ENCODE measurements at regions not wholly inside any gene's neighbourhood (a gene's known extent, or its start where the extent isn't known, plus 50 kb on each side); places are given as distances from the start of the nearest gene placed in this dataset.
"Not testable (repeated sequence)": the region's sequence is repeated elsewhere in the genome, so short reads cannot be mapped to it uniquely, and the experiment has no call there.

DNA sequence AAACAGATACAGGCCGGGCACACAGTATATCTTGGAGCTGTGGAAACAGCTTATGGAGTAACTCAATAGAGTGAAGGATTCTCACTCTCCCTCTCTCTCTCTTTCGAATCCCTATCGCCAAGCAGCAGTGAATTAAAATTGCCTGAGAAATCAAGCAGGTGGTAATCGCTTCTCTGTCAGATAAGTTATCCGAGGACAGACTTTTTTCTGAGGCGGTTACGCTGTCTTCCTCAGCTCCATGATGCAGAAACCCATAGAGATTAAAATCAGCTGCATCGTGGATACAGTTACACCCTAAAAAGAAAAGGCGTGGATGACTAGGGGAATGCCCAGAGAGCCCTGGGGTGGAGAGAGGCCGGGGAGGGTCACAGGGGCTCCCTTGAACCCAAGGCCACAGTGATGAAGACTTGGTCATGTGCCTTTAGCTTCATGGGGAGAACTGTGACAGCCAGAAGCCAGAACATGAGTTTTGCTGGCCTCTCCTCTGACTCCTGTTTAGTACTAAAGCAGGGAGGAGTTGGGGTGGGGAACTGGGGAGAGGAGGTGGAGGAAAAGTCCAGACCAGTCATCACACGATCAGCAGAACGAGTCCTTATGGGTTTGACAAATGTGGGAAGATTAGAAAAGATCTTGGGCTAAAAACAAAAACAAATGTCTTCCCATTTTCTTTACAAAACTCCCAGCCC is 138.8 kb upstream of the JARID2 start:
- no peak for DNase-seq (ENCODE audit: low read depth)
- H3K36me3 ChIP-seq (ENCODE audit: control insufficient read depth, insufficient read depth, low read length), result no peaks in the 10 kb centered on the region
- TF ChIP-seq, protein P1, sequence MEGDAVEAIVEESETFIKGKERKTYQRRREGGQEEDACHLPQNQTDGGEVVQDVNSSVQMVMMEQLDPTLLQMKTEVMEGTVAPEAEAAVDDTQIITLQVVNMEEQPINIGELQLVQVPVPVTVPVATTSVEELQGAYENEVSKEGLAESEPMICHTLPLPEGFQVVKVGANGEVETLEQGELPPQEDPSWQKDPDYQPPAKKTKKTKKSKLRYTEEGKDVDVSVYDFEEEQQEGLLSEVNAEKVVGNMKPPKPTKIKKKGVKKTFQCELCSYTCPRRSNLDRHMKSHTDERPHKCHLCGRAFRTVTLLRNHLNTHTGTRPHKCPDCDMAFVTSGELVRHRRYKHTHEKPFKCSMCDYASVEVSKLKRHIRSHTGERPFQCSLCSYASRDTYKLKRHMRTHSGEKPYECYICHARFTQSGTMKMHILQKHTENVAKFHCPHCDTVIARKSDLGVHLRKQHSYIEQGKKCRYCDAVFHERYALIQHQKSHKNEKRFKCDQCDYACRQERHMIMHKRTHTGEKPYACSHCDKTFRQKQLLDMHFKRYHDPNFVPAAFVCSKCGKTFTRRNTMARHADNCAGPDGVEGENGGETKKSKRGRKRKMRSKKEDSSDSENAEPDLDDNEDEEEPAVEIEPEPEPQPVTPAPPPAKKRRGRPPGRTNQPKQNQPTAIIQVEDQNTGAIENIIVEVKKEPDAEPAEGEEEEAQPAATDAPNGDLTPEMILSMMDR (IDR thresholded peaks at IDR 0.05; ENCODE audit: insufficient read depth, low read length, poor library complexity, severe bottlenecking), result no peak
- no peak overlapping the region for H3K4me3 ChIP-seq (ENCODE audit: low read depth, low read length)
- H3K27me3 ChIP-seq (ENCODE audit: control insufficient read depth, insufficient read depth, low read length), result no peaks in the 10 kb centered on the region

DNA sequence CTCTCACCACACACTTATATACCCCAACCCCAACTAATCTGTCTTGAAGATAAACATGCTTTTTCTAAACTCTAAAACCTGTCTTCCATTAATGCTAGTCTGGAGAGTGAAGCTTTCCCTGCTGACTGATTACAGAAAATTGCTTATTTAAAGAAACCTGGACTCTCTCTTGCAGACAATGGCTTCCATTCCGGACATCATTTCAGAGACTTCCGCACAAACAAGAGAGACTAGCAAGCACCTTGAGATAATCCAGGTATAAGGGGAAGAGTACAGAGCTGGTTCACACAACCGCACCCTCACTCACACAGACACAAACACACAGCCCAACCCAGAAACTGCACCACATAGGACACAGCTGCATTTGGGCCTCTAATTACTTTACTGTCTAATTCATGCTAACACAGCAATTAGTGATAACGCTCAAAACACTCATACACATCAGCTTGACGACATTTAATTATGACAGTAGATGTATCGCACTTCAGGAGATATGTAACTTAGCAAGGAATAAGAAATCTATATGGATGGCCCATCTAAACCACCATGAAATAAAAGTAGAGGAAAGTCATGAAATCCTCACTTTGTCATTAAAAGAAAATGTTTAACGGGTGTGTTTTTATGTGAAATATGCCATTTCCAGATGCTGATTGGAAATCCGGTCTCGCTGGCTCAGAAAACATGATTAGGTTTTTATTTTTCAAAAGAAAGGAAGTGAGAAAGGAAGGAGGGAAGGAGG is 138.1 kb upstream of the JARID2 start:
- H3K4me3 ChIP-seq (ENCODE audit: low read depth, low read length), result no peak overlapping the region
- H3K27me3 ChIP-seq (ENCODE audit: control insufficient read depth, insufficient read depth, low read length), result no peaks in the 10 kb centered on the region
- TF ChIP-seq, protein P1 (IDR thresholded peaks at IDR 0.05; ENCODE audit: insufficient read depth, low read length, poor library complexity, severe bottlenecking), result no peak
- no peaks in the 10 kb centered on the region for H3K36me3 ChIP-seq (ENCODE audit: control insufficient read depth, insufficient read depth, low read length)
- no peak for DNase-seq (ENCODE audit: low read depth)

DNA sequence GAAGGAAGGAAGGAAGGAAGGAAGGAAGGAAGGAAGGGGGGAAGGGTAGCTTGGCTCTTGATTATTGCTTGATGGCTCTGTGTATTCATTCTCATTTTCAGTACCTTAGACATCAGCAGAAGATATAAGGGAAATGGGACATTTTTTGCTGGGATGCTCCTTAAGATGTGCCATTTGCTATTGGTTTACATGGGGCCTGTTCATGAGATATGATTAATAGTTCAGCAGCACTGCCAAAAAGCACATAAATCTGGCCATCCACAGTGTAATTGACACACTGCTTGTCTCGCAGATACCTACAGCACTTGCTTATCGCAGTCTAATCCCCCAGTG is 137.5 kb upstream of the JARID2 start:
- Histone ChIP-seq H3K4me3 (ENCODE audit: low read depth, low read length) (no peak overlapping the region), H3K36me3 (ENCODE audit: control insufficient read depth, insufficient read depth, low read length) (no peaks in the 10 kb centered on the region), H3K27me3 (ENCODE audit: control insufficient read depth, insufficient read depth, low read length) (no peaks in the 10 kb centered on the region)
- TF ChIP-seq, protein P1 (IDR thresholded peaks at IDR 0.05; ENCODE audit: insufficient read depth, low read length, poor library complexity, severe bottlenecking), result no peak
- DNase-seq (ENCODE audit: low read depth), result no peak

DNA sequence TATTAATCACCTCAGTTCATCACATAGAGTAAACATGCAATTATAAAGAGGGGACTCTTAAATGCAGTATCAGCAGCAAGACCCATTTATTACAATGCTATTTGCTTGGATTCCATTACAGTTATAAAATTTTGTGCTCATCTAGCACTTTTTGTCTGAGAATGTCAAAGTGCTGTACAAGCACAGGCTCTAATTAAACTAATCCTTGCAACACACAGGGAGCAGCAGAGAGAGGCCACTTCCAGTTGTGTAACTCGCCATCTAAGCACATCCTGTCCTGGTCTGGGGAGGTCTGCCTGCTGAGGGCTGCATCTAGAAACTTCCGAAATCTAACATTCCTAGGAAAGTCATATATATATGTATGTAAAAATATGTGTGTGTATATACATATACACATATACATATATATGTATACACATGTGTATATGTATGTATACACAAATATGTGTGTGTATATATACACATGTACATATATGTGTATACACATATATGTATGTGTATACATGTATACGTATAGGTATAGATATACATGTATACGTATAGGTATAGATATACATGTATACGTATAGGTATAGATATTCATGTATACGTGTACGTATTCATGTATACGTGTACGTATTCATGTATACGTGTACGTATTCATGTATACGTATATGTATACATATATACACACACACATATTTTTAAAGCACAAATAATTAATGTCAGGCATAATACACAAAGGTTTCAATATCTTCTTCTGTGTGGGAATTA is 136.4 kb upstream of the JARID2 start:
- no peaks in the 10 kb centered on the region for H3K36me3 ChIP-seq (ENCODE audit: control insufficient read depth, insufficient read depth, low read length)
- H3K4me3 ChIP-seq (ENCODE audit: low read depth, low read length), result no peak overlapping the region
- TF ChIP-seq, protein P1 (IDR thresholded peaks at IDR 0.05; ENCODE audit: insufficient read depth, low read length, poor library complexity, severe bottlenecking), result no peak
- H3K27me3 ChIP-seq (ENCODE audit: control insufficient read depth, insufficient read depth, low read length), result no peaks in the 10 kb centered on the region
- no peak for DNase-seq (ENCODE audit: low read depth)

DNA sequence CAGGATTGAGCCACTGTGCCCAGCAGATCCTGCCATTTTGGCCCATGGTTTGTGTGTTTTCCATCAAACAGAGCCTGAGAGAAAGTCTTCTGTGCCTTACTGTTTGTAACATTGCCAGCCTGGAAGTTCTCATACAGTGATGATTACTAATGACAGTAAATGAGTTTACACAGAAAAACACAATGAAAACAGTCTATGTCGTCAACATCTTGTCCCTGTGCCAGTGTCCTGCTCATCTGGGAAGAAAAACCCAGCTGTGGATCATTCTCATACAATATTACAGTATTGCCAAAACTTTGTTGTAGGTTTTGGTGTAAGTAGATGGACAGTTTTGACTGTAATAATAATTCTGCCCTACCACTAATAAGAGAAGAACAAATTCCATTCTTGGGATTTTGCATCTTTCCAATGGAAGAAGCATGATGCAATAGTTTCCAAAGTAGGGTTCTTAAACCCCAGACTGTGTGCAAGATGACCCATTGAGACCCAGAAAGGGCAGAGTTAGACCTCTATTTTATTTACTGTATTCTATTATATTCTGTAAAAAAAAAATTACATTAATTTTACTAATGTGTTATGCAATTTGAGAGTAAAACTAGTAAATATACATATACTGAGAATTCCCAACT is 135.0 kb upstream of the JARID2 start:
- Histone ChIP-seq H3K36me3 (ENCODE audit: control insufficient read depth, insufficient read depth, low read length) (no peaks in the 10 kb centered on the region), H3K27me3 (ENCODE audit: control insufficient read depth, insufficient read depth, low read length) (no peaks in the 10 kb centered on the region), H3K4me3 (ENCODE audit: low read depth, low read length) (no peak overlapping the region)
- TF ChIP-seq, protein P1 (IDR thresholded peaks at IDR 0.05; ENCODE audit: insufficient read depth, low read length, poor library complexity, severe bottlenecking), result no peak
- no peak for DNase-seq (ENCODE audit: low read depth)

DNA sequence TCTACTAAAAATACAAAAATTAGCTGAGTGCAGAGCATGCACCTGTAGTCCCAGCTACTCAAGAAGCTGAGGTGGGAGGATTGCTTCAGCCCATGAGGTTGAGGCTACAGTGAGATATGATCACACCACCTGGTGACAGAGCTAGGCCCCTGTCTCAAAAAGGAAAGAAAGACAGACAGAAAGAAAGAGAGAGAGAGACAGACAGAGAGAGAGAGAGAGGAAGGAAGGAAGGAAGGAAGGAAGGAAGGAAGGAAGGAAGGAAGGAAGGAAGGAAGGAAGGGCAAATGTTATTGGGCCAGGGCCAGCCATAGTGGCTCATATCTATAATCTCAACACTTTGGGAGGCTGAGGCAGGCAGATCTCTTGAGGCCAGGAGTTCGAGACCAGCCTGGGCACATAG is 134.3 kb upstream of the JARID2 start:
- DNase-seq (ENCODE audit: low read depth); H3K36me3 ChIP-seq (ENCODE audit: control insufficient read depth, insufficient read depth, low read length); H3K27me3 ChIP-seq (ENCODE audit: control insufficient read depth, insufficient read depth, low read length); H3K4me3 ChIP-seq (ENCODE audit: low read depth, low read length): not testable (repeated sequence)
